Medulla oblongata (tissue), 1 donor: ENCODE measurements at regions not wholly inside any gene's neighbourhood (a gene's known extent, or its start where the extent isn't known, plus 50 kb on each side); places are given as distances from the start of the nearest gene placed in this dataset.
"Not testable (repeated sequence)": the region's sequence is repeated elsewhere in the genome, so short reads cannot be mapped to it uniquely, and the experiment has no call there.

Experiments
- DNase-seq: peaks from one replicate; pipeline ENCODE4 v3.0.0-alpha.2; 2015; ENCODE audit errors: extremely low spot score

GRCh38 chr3:177394231-177395024 lies 197.1 kb upstream of the TBL1XR1 start:
- DNase-seq: not testable (repeated sequence)

- DNase-seq: no peak
Measured at GRCh38 chr3:177396733-177397132, 199.5 kb upstream of the TBL1XR1 start.

GRCh38 chr3:177401375-177401774 lies 204.1 kb upstream of the TBL1XR1 start:
- DNase-seq: no peak

GRCh38 chr3:177402533-177402932 lies 205.3 kb upstream of the TBL1XR1 start:
- no peak for DNase-seq

GRCh38 chr3:177405191-177405672 lies 207.9 kb upstream of the TBL1XR1 start:
- no peak for DNase-seq

- DNase-seq: no peak
Measured at GRCh38 chr3:177410730-177411129, 213.4 kb upstream of the TBL1XR1 start.

- no peak for DNase-seq
Measured at GRCh38 chr3:177411201-177411600, 213.9 kb upstream of the TBL1XR1 start.

GRCh38 chr3:177412677-177413170 lies 215.4 kb upstream of the TBL1XR1 start:
- not testable (repeated sequence) for DNase-seq

GRCh38 chr3:177414093-177414492 lies 216.8 kb upstream of the TBL1XR1 start:
- DNase-seq: no peak

GRCh38 chr3:177418787-177419186 lies 221.5 kb upstream of the TBL1XR1 start:
- no peak for DNase-seq

GRCh38 chr3:177419904-177420601 lies 222.8 kb upstream of the TBL1XR1 start:
- no peak for DNase-seq

- DNase-seq: no peak
Measured at GRCh38 chr3:177420651-177421480, 223.6 kb upstream of the TBL1XR1 start.

- DNase-seq: no peak
Measured at GRCh38 chr3:177421481-177421785, 224.2 kb upstream of the TBL1XR1 start.

GRCh38 chr3:177424521-177424920 lies 227.2 kb upstream of the TBL1XR1 start:
- no peak for DNase-seq

- no peak for DNase-seq
Measured at GRCh38 chr3:177425042-177425441, 227.8 kb upstream of the TBL1XR1 start.

- DNase-seq: no peak
Measured at GRCh38 chr3:177426106-177426877, 229.0 kb upstream of the TBL1XR1 start.

- no peak for DNase-seq
Measured at GRCh38 chr3:177426878-177427495, 229.7 kb upstream of the TBL1XR1 start.

- DNase-seq: no peak
Measured at GRCh38 chr3:177427540-177427939, 230.3 kb upstream of the TBL1XR1 start.

GRCh38 chr3:177429079-177429478 lies 231.8 kb upstream of the TBL1XR1 start:
- DNase-seq: no peak

GRCh38 chr3:177429771-177430170 lies 232.5 kb upstream of the TBL1XR1 start:
- DNase-seq: no peak

- DNase-seq: no peak
Measured at GRCh38 chr3:177430653-177431052, 233.4 kb upstream of the TBL1XR1 start.
